ENCODE measurements at regions not wholly inside any gene's neighbourhood (a gene's known extent, or its start where the extent isn't known, plus 50 kb on each side); places are given as distances from the start of the nearest gene placed in this dataset.
"Not testable (repeated sequence)": the region's sequence is repeated elsewhere in the genome, so short reads cannot be mapped to it uniquely, and the experiment has no call there.

DNA sequence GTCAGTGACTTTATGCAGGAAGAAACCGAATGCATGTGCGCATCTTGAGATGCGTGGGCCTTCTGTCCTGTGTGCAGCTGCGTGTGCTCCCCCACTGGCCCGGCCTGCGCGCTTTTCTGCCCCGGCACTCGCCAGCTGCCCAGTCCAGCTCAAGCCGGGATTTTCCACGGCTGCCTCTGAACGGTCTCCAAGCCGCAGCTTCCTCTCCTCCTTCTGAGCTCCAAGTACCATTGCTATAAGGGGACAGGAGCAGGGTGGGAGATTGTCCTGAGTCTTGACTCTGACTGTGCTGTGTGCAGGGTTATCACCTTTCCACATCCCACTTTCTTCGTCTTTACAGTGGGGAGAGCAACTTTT, 302.8 kb downstream of the THBS2 start:
- Mint-ChIP-seq H3K36me3 (ENCODE audit: low read depth) (no peaks in the 10 kb centered on the region), H3K4me3 (no peak overlapping the region), H3K27me3 (peaks cover 15% of the 10 kb centered on the region), H3K27ac (no peak overlapping the region), H3K9me3 (no peaks in the 10 kb centered on the region), H3K4me1 (no peaks in the 10 kb centered on the region)
- intact Hi-C loops (cut with micrococcal nuclease), result no loop called here
- no peak for DNase-seq

DNA sequence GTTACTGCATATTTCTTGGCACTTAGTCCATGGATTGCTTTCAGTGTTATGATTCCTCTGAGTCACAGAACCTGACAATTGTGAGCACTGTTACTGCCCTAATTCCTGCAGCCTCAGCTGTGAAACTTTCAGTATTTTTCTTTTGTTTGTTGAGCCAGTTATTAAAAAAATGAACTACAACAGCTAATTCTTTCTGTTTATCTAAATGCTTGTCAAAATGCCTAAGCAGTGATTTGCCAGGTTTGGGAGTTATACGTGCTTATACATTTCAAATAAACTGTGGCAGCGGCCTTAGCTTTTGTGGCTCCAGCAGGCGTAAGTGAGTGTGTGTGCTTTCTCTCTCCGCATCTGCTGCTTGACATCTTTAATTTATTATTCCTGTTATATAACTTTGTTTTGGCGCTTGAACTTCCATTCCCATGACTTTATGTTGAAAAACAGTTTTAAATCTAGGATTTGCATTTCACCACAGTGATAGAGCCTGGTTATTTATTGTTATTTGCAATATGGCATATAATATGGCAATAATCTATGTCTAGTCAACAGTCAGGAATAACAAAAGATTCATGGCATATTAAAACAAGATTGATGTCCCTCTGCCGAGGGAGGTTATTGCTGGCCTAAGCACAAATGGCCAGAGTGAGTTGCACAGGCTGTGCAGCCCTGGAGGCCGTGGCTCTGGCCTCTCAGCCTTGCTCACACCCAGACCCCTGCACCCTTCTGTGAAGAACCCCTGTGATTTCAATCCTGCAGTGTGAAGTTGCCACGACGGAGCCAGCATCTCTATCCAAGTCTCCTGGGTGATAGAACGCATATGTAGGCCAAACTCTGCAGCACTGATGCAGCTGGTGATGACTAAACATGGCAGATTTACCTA, 303.4 kb downstream of the THBS2 start:
- no peak for DNase-seq
- H3K36me3 Mint-ChIP-seq (ENCODE audit: low read depth), result no peaks in the 10 kb centered on the region
- H3K27me3 Mint-ChIP-seq, result peaks cover 15% of the 10 kb centered on the region
- H3K27ac Mint-ChIP-seq, result no peak overlapping the region
- no peaks in the 10 kb centered on the region for H3K4me1 Mint-ChIP-seq
- intact Hi-C loops (cut with micrococcal nuclease), result no loop called here
- no peaks in the 10 kb centered on the region for H3K9me3 Mint-ChIP-seq
- H3K4me3 Mint-ChIP-seq, result no peak overlapping the region

DNA sequence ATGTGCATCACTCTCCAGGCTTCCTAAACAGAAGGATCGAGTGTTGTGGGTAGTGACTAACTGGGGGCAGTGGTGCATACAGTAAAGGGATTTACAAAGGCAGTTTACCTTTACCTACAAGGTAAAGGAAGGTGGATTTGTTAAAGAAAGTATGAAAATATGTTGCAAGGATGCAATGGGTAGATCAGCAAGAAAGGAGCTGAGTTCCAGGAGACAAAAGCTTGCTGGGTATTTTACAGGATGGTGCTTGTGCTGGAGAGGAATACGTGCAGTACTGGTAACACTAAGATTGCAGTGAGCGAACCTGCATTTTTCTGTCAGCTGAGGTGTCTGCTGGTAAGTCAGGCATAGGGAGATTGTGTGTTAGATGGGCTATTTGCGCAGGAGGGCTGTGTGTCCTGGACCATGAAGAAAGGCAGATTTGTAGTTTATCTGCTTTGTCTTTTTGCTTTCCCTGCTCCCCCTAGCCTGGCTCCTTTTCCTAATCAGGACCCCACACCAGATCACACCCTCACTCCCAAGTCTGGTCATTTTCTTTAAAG, 304.6 kb downstream of the THBS2 start:
- H3K27ac Mint-ChIP-seq, result no peak overlapping the region
- intact Hi-C loops (cut with micrococcal nuclease), result no loop called here
- no peaks in the 10 kb centered on the region for H3K4me1 Mint-ChIP-seq
- H3K4me3 Mint-ChIP-seq, result no peak overlapping the region
- H3K36me3 Mint-ChIP-seq (ENCODE audit: low read depth), result no peaks in the 10 kb centered on the region
- peaks cover 18% of the 10 kb centered on the region for H3K27me3 Mint-ChIP-seq
- no peak for DNase-seq
- no peaks in the 10 kb centered on the region for H3K9me3 Mint-ChIP-seq

DNA sequence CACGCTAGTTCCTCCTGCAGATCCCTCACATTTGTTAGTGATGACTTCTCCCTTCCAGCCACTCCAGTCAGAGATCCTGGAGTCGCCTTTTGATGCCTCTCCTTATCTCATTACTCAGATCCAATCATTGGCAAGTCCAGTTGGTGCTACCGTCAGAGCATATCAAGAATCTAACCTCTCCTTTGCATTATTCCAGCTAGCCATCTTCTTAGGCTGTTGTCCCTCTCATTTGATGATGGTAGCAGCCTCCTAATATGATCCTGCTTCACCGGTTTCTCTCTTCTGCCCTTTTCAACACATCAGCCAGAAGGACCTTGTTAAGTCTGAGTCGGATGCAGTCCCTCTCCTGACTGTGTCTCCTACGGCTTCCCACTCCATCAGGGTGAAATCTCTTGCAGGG, 305.6 kb downstream of the THBS2 start:
- no peaks in the 10 kb centered on the region for H3K36me3 Mint-ChIP-seq (ENCODE audit: low read depth)
- H3K4me3 Mint-ChIP-seq, result no peak overlapping the region
- H3K27me3 Mint-ChIP-seq, result peaks cover 15% of the 10 kb centered on the region
- H3K9me3 Mint-ChIP-seq, result no peaks in the 10 kb centered on the region
- no peaks in the 10 kb centered on the region for H3K4me1 Mint-ChIP-seq
- no peak for DNase-seq
- intact Hi-C loops (cut with micrococcal nuclease), result no loop called here
- H3K27ac Mint-ChIP-seq, result no peak overlapping the region

DNA sequence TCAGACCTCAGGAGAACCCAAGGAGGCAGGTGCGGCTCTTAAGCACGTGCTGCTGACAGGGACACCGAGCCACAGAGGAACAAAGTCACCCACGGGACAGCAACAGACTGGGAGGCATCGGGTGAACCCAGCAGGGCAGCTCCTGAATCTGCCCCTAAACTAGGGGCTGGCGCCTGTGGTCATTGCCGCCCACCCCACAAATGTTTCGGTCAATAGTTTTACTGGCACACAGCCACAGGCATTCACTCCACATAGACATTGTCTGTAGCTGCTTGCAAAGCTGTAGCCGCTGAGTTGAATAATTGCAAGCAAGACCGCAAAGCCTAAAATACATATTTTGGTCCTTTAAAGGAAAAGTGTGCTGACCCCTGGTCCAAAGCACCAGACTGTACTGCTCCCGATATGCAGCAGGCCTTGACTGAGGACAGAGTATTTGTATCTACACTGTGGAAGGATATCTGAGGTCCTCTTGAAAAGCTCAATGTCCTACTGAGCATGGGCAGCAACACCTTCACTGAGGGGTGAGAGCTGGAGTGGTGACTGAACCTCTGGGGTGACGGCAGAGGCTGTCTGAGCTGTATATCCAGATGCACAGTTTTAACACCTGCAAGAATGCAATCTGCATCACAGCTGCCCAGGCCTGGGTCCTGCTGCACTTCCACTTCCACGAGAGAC, 310.3 kb downstream of the THBS2 start:
- Mint-ChIP-seq H3K4me1 (no peaks in the 10 kb centered on the region), H3K27ac (no peak overlapping the region), H3K27me3 (peaks cover 12% of the 10 kb centered on the region), H3K4me3 (no peak overlapping the region), H3K36me3 (ENCODE audit: low read depth) (no peaks in the 10 kb centered on the region), H3K9me3 (no peaks in the 10 kb centered on the region)
- intact Hi-C loops (cut with micrococcal nuclease), result no loop called here
- no peak for DNase-seq

DNA sequence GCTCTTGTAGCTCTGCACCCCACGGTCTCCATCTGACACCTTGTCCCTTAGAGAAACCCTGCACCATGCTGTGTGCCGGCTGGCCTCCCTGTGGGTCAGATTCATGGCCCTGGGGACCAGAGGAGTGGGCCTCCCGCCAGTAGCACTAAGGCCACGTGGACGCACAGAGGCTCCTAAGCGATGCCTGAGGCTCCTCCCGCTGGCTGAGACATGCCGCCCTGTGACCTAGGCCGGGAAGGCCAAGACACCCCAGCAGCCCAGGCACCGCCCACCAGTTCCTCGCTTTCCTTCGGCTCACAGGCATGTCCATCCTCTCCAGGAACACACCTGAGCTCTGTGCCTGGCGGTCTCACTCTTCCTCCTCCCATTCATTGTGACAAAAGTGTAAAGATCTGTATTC, 311.0 kb downstream of the THBS2 start:
- intact Hi-C loops (cut with micrococcal nuclease), result no loop called here
- H3K27ac Mint-ChIP-seq, result no peak overlapping the region

DNA sequence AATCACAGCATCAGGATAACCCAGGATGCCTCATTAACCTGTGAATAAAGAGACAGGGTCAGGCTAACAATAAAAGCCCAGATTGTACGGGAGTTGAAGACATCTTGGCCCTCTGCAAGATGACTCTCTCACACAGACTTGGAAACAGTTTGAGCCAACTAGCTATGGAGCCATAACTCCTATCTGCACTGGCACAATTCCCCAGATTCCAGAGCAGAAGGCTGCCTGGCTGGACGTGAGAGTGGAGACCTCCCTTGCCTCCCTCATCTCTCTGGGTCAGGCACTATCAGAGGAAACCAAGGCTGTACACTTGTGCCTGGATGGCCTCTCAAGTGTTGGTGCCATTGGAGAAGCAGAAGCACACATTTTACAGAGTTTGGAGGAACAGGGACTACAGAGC, 312.6 kb downstream of the THBS2 start:
- no peak for DNase-seq
- H3K36me3 Mint-ChIP-seq (ENCODE audit: low read depth), result no peaks in the 10 kb centered on the region
- H3K4me1 Mint-ChIP-seq, result no peaks in the 10 kb centered on the region
- H3K9me3 Mint-ChIP-seq, result no peaks in the 10 kb centered on the region
- no peak overlapping the region for H3K27ac Mint-ChIP-seq
- H3K4me3 Mint-ChIP-seq, result no peak overlapping the region
- intact Hi-C loops (cut with micrococcal nuclease), result no loop called here
- peaks cover 9% of the 10 kb centered on the region for H3K27me3 Mint-ChIP-seq

More for the DNA sequence above, 311.0 kb downstream of the THBS2 start:
- H3K36me3 Mint-ChIP-seq (ENCODE audit: low read depth), result no peaks in the 10 kb centered on the region
- H3K27me3 Mint-ChIP-seq, result peaks cover 12% of the 10 kb centered on the region
- no peaks in the 10 kb centered on the region for H3K4me1 Mint-ChIP-seq
- no peak for DNase-seq
- no peaks in the 10 kb centered on the region for H3K9me3 Mint-ChIP-seq
- H3K4me3 Mint-ChIP-seq, result no peak overlapping the region

DNA sequence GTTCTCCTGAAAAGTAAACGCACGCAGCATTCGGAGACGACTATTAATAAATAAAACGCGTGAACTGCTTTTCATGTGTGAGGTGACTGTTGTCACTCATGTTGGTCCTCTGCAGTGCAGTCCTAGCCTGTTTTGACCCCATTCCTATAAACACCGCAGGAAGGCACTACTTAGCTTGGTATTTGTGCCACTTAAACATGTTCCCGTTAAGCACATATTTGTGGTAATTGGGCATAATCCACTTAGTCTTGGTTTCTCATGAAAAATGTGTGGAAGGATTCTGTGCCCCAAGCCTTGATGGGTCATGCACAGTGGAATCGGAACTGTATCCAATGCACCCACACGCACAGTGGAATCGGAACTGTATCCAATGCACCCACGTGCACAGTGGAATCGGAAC, 313.9 kb downstream of the THBS2 start:
- intact Hi-C loops (cut with micrococcal nuclease), result no loop called here
- H3K27me3 Mint-ChIP-seq, result peaks cover 10% of the 10 kb centered on the region
- H3K36me3 Mint-ChIP-seq (ENCODE audit: low read depth), result no peaks in the 10 kb centered on the region
- no peak overlapping the region for H3K4me3 Mint-ChIP-seq
- no peaks in the 10 kb centered on the region for H3K9me3 Mint-ChIP-seq
- H3K4me1 Mint-ChIP-seq, result no peaks in the 10 kb centered on the region
- no peak overlapping the region for H3K27ac Mint-ChIP-seq
- DNase-seq, result peak; percentile 23

DNA sequence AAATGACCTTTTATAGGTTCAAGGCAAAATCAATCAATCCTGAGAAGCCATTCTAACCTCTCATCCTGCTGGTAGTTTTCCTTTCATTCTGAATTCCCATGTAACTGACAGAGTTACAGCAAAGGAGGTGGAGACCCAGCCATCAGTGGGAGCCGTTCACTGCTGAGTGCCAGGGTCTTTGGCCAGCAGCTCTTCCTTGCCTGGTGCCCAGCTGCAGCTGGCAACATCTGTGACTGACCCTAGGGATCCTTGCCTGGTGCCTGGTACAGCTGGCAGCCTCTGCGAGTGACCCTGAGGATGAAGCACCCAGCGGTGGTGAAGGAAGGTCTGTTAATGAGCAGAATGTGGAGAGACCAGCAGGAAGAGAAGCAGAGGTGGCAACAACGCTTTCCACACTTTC, 314.6 kb downstream of the THBS2 start:
- Mint-ChIP-seq H3K27ac (no peak overlapping the region), H3K4me1 (no peaks in the 10 kb centered on the region), H3K9me3 (no peaks in the 10 kb centered on the region), H3K36me3 (ENCODE audit: low read depth) (no peaks in the 10 kb centered on the region), H3K27me3 (peaks cover 11% of the 10 kb centered on the region), H3K4me3 (no peak overlapping the region)
- intact Hi-C loops (cut with micrococcal nuclease), result no loop called here
- DNase-seq, result peak; percentile 24

DNA sequence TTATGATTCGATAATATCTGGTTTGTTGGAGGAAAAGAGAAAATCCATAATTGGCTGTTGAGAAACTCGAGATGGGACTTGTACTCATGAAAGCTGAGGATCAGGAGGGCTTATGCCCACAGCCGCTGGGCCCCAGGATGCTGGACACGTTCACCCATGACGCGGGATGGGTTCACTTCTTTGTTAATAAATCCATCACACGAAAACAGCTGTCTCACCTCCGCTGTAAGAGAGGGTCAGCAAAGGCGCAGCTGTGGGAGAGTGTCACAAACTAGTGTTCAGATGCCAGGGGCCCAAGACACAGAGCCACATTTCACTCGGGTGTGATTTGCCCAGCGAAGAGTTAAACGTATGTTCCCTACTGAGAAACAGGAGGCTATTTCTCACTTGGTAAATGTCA, 315.1 kb downstream of the THBS2 start:
- H3K4me1 Mint-ChIP-seq, result no peaks in the 10 kb centered on the region
- intact Hi-C loops (cut with micrococcal nuclease), result no loop called here
- H3K4me3 Mint-ChIP-seq, result no peak overlapping the region
- H3K9me3 Mint-ChIP-seq, result no peaks in the 10 kb centered on the region
- DNase-seq, result peak; percentile 35
- H3K27ac Mint-ChIP-seq, result no peak overlapping the region
- no peaks in the 10 kb centered on the region for H3K36me3 Mint-ChIP-seq (ENCODE audit: low read depth)
- H3K27me3 Mint-ChIP-seq, result peaks cover 11% of the 10 kb centered on the region

DNA sequence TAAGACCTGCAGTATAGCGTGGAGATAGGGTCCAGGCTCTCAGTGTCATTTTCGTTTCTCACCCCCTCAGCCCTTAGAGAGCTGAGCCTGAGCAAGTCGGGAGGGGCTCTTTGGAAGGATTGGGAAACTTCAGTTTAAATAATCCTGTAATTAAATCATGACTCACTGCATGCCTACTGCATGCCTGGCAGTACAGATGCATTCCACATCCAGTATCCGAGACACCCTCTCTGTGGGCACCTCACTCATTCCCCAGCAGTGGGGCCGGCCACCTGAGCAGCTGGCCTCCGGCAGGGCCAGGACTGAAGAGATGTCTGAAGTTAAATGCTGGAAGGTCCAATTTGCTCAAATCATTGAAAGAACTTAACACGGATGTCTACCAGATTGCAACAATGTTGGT, 316.6 kb downstream of the THBS2 start:
- no peaks in the 10 kb centered on the region for H3K36me3 Mint-ChIP-seq (ENCODE audit: low read depth)
- H3K4me3 Mint-ChIP-seq, result no peak overlapping the region
- peaks cover 4% of the 10 kb centered on the region for H3K9me3 Mint-ChIP-seq
- no peaks in the 10 kb centered on the region for H3K4me1 Mint-ChIP-seq
- no peak overlapping the region for H3K27ac Mint-ChIP-seq
- intact Hi-C loops (cut with micrococcal nuclease), result no loop called here
- H3K27me3 Mint-ChIP-seq, result peaks cover 11% of the 10 kb centered on the region
- peak; percentile 23 for DNase-seq

DNA sequence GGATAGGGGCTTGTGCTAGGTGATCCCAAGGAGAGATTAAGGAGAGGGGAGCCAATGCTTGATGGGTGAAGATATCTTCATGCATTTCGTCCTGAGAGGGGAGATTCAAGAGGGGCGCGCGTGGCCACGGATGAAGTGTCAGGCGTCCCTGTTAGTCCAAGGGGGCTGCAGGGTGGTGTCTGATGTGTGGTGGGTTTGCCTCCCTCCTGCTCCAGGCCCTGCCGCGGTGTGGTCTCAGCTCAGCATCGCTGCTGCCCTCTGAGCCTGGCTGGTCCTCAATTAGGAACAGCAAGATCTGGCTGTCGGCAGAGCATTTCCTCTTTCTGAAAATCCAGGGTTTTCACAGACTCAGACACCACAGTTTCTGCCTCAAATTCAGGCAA, 318.0 kb downstream of the THBS2 start:
- no peak overlapping the region for H3K27ac Mint-ChIP-seq
- intact Hi-C loops (cut with micrococcal nuclease), result no loop called here
- no peak overlapping the region for H3K4me3 Mint-ChIP-seq
- no peaks in the 10 kb centered on the region for H3K4me1 Mint-ChIP-seq
- no peaks in the 10 kb centered on the region for H3K36me3 Mint-ChIP-seq (ENCODE audit: low read depth)
- H3K9me3 Mint-ChIP-seq, result peaks cover 7% of the 10 kb centered on the region
- peaks cover 11% of the 10 kb centered on the region for H3K27me3 Mint-ChIP-seq
- peak; percentile 28 for DNase-seq

DNA sequence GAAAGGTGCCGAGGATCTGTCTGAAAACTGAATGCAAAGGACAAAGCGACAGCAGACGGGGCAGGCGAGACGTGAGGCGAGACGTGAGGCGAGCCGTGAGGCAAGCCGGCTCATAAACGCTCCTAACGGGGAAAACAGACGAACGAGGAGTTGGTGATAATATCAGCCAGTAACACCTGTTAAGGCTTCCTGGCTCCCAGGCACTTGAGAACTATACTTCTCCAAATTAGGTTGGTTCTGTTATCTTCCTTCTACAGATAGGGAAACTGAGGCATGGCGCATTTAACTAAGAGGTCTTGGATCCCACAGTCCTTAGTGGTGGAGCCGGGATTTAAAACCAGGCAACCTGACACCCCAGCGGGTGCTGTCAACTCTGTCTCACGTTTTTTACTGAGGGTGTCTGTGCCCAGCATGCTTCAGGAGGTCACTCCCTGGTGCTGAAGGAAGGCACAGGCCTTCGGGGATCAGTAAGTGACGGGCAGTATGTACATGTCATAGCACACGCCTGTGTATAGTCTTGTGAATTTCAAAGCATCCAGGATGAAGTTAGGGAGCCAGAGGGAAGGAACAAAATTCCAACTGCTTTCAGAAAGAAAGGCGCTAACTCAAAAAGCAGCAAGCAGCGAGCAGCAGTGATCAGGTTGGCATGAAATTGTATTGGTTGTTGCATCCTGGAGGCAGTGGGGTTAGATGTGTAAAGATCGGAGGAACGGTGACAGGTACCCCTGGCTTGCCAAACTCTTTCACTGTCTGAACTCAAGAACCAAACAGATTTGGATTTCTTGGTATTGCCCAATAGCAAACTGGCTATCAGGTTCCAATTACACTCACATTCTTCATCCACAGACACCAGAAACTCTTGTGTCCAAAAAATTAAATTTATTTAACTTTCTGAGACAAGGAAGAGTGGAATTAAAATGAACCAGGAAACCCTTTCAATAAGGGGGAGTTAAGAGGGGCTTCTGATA, 318.7 kb downstream of the THBS2 start:
- DNase-seq, result peak; percentile 21
- H3K9me3 Mint-ChIP-seq, result peaks cover 8% of the 10 kb centered on the region
- intact Hi-C loops (cut with micrococcal nuclease), result no loop called here
- H3K27me3 Mint-ChIP-seq, result peaks cover 11% of the 10 kb centered on the region
- no peaks in the 10 kb centered on the region for H3K4me1 Mint-ChIP-seq
- no peak overlapping the region for H3K27ac Mint-ChIP-seq
- no peak overlapping the region for H3K4me3 Mint-ChIP-seq
- H3K36me3 Mint-ChIP-seq (ENCODE audit: low read depth), result no peaks in the 10 kb centered on the region

DNA sequence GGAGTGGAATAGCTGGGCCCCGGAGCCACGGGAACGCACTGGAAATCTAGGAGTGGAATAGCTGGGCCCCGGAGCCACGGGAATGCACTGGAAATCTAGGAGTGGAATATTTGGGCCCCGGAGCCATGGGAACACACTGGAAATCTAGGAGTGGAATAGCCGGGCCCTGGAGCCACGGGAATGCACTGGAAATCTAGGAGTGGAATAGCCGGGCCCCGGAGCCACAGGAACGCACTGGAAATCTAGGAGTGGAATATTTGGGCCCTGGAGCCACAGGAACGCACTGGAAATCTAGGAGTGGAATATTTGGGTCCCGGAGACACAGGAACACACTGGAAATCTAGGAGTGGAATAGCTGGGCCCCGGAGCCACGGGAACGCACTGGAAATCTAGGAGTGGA, 321.5 kb downstream of the THBS2 start:
- peaks cover 11% of the 10 kb centered on the region for H3K27me3 Mint-ChIP-seq
- intact Hi-C loops (cut with micrococcal nuclease); H3K4me3 Mint-ChIP-seq; H3K36me3 Mint-ChIP-seq (ENCODE audit: low read depth); H3K4me1 Mint-ChIP-seq; H3K9me3 Mint-ChIP-seq; H3K27ac Mint-ChIP-seq: not testable (repeated sequence)
- DNase-seq, result peak; percentile 14
